Gastrocnemius medialis (tissue), 4 donors: ENCODE measurements at regions not wholly inside any gene's neighbourhood (a gene's known extent, or its start where the extent isn't known, plus 50 kb on each side); places are given as distances from the start of the nearest gene placed in this dataset.

ENCODE experiments used
- POLR2A ChIP-seq, 2 donors: fragments of 450-650 bp; IDR thresholded peaks; one replicate each; pipeline ENCODE4 v1.6.1; 2017; ENCODE audit warnings: antibody characterized with exemption in 2 of 2, mild to moderate bottlenecking in 2 of 2, moderate library complexity in 2 of 2
- TF ChIP-seq, protein P1 (sequence below), 5 experiments: fragments of 450-650 bp in 3 of 5; fragments of 200-600 bp in 2 of 5; sonication (generic) in 2 of 5; IDR thresholded peaks in 4 of 5; conservative IDR thresholded peaks in 1 of 5; 1 replicate in 4 of 5; 2 replicates in 1 of 5; pipeline ENCODE4 v1.5.1; 2016 to 2019; ENCODE audit warnings: antibody characterized with exemption in 5 of 5, mild to moderate bottlenecking in 3 of 5, moderate library complexity in 3 of 5

DNA sequence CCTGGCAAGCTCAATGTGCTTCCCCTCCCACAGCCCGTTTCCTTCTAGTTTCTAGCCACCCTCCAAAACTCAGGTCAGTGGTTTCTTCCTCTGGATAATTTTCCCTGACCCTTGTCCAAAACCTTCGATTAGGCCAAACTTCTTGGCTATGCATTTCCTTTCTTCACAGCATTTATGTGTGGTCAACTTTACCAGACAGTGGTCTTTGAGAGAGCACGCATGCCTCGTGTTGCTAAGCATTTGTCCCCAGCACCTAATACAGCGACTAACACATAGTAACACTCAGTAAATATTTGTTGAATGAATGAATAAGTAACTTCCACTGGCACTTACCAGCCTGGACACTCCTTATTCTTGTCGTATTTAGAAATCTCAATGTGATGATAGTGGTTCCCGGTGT, 610.7 kb downstream of the PLPP3 start:
- TF ChIP-seq, protein P1, sequence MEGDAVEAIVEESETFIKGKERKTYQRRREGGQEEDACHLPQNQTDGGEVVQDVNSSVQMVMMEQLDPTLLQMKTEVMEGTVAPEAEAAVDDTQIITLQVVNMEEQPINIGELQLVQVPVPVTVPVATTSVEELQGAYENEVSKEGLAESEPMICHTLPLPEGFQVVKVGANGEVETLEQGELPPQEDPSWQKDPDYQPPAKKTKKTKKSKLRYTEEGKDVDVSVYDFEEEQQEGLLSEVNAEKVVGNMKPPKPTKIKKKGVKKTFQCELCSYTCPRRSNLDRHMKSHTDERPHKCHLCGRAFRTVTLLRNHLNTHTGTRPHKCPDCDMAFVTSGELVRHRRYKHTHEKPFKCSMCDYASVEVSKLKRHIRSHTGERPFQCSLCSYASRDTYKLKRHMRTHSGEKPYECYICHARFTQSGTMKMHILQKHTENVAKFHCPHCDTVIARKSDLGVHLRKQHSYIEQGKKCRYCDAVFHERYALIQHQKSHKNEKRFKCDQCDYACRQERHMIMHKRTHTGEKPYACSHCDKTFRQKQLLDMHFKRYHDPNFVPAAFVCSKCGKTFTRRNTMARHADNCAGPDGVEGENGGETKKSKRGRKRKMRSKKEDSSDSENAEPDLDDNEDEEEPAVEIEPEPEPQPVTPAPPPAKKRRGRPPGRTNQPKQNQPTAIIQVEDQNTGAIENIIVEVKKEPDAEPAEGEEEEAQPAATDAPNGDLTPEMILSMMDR (IDR thresholded peaks at IDR 0.05 in 4 of 5, conservative IDR thresholded peaks at IDR 0.05 in 1 of 5): no peak
- TF ChIP-seq POLR2A (IDR thresholded peaks at IDR 0.05): no peak
